Mesendoderm (in vitro differentiated cells): ENCODE measurements at regions not wholly inside any gene's neighbourhood (a gene's known extent, or its start where the extent isn't known, plus 50 kb on each side); places are given as distances from the start of the nearest gene placed in this dataset.

Experiments used
- DNase-seq: peaks from one replicate; pipeline ENCODE4 v3.0.0; 2013
- H2AK5ac ChIP-seq: 2 replicates; pipeline ENCODE4 v1.6.1; 2013; ENCODE audit warnings: low read length, inconsistent platforms
- H2BK120ac ChIP-seq: 2 replicates; pipeline ENCODE4 v1.6.1; 2013; ENCODE audit warnings: low read depth, mild to moderate bottlenecking, low read length, moderate library complexity, mixed read lengths
- H2BK15ac ChIP-seq: replicated peaks from 2 replicates; pipeline ENCODE4 v1.6.1; 2013; ENCODE audit warnings: low read depth, mild to moderate bottlenecking, moderate library complexity
- H2BK5ac ChIP-seq: 2 replicates; pipeline ENCODE4 v1.6.1; 2013; ENCODE audit warnings: low read length, inconsistent platforms
- H3K18ac ChIP-seq: 2 replicates; pipeline ENCODE4 v1.6.1; 2013; ENCODE audit warnings: mild to moderate bottlenecking, low read length, mixed read lengths
- H3K23ac ChIP-seq: one replicate; pipeline ENCODE4 v1.6.1; 2013; ENCODE audit warnings: low read length
- H3K27ac ChIP-seq: 2 replicates; pipeline ENCODE4 v1.5.1; 2013; ENCODE audit warnings: low read depth, mild to moderate bottlenecking, inconsistent platforms, low read length, moderate library complexity
- H3K27me3 ChIP-seq: 2 replicates; pipeline ENCODE4 v1.6.1; 2013; ENCODE audit warnings: low read length, control low read depth, mild to moderate bottlenecking, inconsistent platforms; ENCODE audit not compliant: insufficient read depth, poor library complexity
- H3K36me3 ChIP-seq: 2 replicates; pipeline ENCODE4 v1.6.1; 2013; ENCODE audit warnings: low read length, inconsistent platforms; ENCODE audit not compliant: control insufficient read depth, insufficient read depth
- H3K4ac ChIP-seq: one replicate; pipeline ENCODE4 v1.6.1; 2013; ENCODE audit warnings: low read depth, mild to moderate bottlenecking, low read length, moderate library complexity
- H3K4me1 ChIP-seq: 2 replicates; pipeline ENCODE4 v1.6.1; 2013; ENCODE audit warnings: low read depth, low read length, inconsistent platforms; ENCODE audit not compliant: control insufficient read depth
- H3K4me2 ChIP-seq: 2 replicates; pipeline ENCODE4 v1.6.1; 2013; ENCODE audit warnings: low read length
- H3K4me3 ChIP-seq: 2 replicates; pipeline ENCODE4 v1.5.1; 2013; ENCODE audit warnings: mild to moderate bottlenecking, low read length
- H3K56ac ChIP-seq: one replicate; pipeline ENCODE4 v1.6.1; 2013; ENCODE audit warnings: low read length
- H3K79me1 ChIP-seq: 2 replicates; pipeline ENCODE4 v1.6.1; 2013; ENCODE audit warnings: low read length, inconsistent platforms
- H3K79me2 ChIP-seq: 2 replicates; pipeline ENCODE4 v1.6.1; 2013; ENCODE audit warnings: mild to moderate bottlenecking, low read length; ENCODE audit not compliant: control insufficient read depth, insufficient read depth
- H3K9ac ChIP-seq: 2 replicates; pipeline ENCODE4 v1.6.1; 2013; ENCODE audit warnings: low read length, inconsistent platforms
- H4K5ac ChIP-seq: one replicate; pipeline ENCODE4 v1.6.1; 2013; ENCODE audit warnings: low read length
- H4K8ac ChIP-seq: one replicate; pipeline ENCODE4 v1.6.1; 2013; ENCODE audit warnings: low read depth, mild to moderate bottlenecking, control low read depth, low read length, moderate library complexity
- WGBS: extraction: QIAGEN DNeasy Blood & Tissue Kit; methylation state at CpG from one replicate; pipeline ENCODE4 v1.1.7; 2013; ENCODE audit warnings: low lambda C conversion rate, missing lambda C conversion rate; ENCODE audit not compliant: insufficient coverage; ENCODE audit errors: extremely low coverage; 5-methylcytosine and 5-hydroxymethylcytosine counted together

DNA sequence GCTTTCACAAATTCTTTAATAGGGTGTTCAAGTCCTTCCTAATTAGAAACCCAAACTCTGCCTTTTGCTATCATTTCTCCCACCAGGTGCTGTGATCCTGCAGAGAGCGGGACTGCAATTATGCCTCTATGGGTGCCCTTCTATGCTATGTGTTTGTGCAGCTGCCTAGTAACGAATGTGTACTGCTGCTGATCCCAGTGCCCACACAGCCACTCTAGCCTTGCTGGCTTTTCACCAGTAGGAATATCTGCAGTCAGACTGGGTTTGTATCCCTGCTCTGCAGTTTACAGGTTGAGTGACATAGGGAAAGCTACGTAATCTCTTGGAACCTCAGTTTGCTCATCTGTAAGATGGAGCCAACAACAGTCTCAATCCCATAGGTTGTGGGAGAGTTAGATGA lies 179.6 kb upstream of the IRX3 start:
- no CpG with 5 or more reads among the region's 3 CpGs for WGBS
- H2BK15ac ChIP-seq: no peak overlapping the region
- no peak overlapping the region for H3K4me3 ChIP-seq
- H2AK5ac ChIP-seq: no peak overlapping the region
- no peak overlapping the region for H2BK120ac ChIP-seq
- H3K27ac ChIP-seq: no peak overlapping the region
- no peaks in the 10 kb centered on the region for H3K4me1 ChIP-seq
- H3K18ac ChIP-seq: no peak overlapping the region
- H4K5ac ChIP-seq: no peak overlapping the region
- H3K4me2 ChIP-seq: no peak overlapping the region
- no peak overlapping the region for H3K56ac ChIP-seq
- no peaks in the 10 kb centered on the region for H3K36me3 ChIP-seq
- H4K8ac ChIP-seq: no peak overlapping the region
- H3K27me3 ChIP-seq: no peaks in the 10 kb centered on the region
- no peak for DNase-seq
- no peaks in the 10 kb centered on the region for H3K79me2 ChIP-seq
- H3K23ac ChIP-seq: no peak overlapping the region
- no peak overlapping the region for H3K9ac ChIP-seq
- H3K4ac ChIP-seq: no peak overlapping the region
- no peak overlapping the region for H2BK5ac ChIP-seq
- H3K79me1 ChIP-seq: no peaks in the 10 kb centered on the region

DNA sequence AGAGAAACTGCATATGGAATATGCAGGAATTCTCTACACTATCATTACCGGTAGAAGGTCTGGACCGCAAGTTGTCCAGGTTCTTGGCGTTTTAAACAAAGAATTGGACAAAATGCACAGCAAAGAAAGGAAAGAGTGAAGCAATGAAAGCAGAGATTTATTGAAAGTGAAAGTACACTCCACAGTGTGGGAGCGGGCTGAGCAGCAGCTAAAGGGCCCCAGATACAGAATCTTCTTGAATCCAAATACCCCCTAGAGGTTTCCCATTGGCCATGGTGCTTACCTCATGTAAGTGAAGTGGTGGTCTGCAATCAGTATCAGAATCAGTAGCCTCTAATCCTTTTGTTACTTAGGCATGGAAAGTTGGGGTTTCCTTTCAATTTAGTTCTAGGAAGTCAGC lies 178.5 kb upstream of the IRX3 start:
- H2BK120ac ChIP-seq: no peak overlapping the region
- H3K4me1 ChIP-seq: no peaks in the 10 kb centered on the region
- H4K8ac ChIP-seq: no peak overlapping the region
- no peaks in the 10 kb centered on the region for H3K79me2 ChIP-seq
- no peak overlapping the region for H3K4me2 ChIP-seq
- no peak for DNase-seq
- no peak overlapping the region for H3K4ac ChIP-seq
- H3K79me1 ChIP-seq: no peaks in the 10 kb centered on the region
- no peak overlapping the region for H3K27ac ChIP-seq
- no peak overlapping the region for H4K5ac ChIP-seq
- H2BK5ac ChIP-seq: no peak overlapping the region
- H2BK15ac ChIP-seq: no peak overlapping the region
- no peak overlapping the region for H3K18ac ChIP-seq
- no peak overlapping the region for H3K56ac ChIP-seq
- no peak overlapping the region for H3K23ac ChIP-seq
- H3K27me3 ChIP-seq: no peaks in the 10 kb centered on the region
- H3K4me3 ChIP-seq: no peak overlapping the region
- WGBS: no CpG with 5 or more reads among the region's 4 CpGs
- no peak overlapping the region for H2AK5ac ChIP-seq
- no peak overlapping the region for H3K9ac ChIP-seq
- no peaks in the 10 kb centered on the region for H3K36me3 ChIP-seq

DNA sequence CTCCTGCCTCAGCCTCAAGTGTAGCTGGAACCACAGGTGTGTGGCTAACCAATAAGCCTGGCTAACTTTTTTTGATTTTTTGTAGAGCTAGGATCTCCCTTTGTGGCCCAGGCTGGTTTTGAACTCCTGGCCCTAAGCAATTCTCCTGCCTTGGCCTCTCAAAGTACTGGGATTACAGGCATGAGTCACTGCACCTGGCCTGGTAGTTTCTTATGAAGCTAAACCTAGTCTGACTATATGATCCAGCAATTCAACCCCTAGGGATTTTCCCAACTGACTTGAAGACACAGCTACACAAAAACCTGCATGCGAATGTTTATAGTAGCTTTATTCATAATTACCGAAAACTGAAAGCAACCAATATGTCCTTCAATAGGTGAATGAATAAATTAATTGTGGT lies 176.2 kb upstream of the IRX3 start:
- no peaks in the 10 kb centered on the region for H3K4me1 ChIP-seq
- no peak overlapping the region for H2BK120ac ChIP-seq
- no peak overlapping the region for H3K9ac ChIP-seq
- no peak overlapping the region for H2BK5ac ChIP-seq
- H2BK15ac ChIP-seq: no peak overlapping the region
- DNase-seq: no peak
- H3K4me3 ChIP-seq: no peak overlapping the region
- H3K27ac ChIP-seq: no peak overlapping the region
- H3K79me1 ChIP-seq: no peaks in the 10 kb centered on the region
- H3K79me2 ChIP-seq: no peaks in the 10 kb centered on the region
- H3K23ac ChIP-seq: no peak overlapping the region
- no peak overlapping the region for H2AK5ac ChIP-seq
- H3K56ac ChIP-seq: no peak overlapping the region
- H3K4me2 ChIP-seq: no peak overlapping the region
- no CpG with 5 or more reads among the region's 2 CpGs for WGBS
- no peaks in the 10 kb centered on the region for H3K36me3 ChIP-seq
- H4K5ac ChIP-seq: no peak overlapping the region
- no peak overlapping the region for H3K18ac ChIP-seq
- H4K8ac ChIP-seq: no peak overlapping the region
- H3K27me3 ChIP-seq: no peaks in the 10 kb centered on the region
- no peak overlapping the region for H3K4ac ChIP-seq

DNA sequence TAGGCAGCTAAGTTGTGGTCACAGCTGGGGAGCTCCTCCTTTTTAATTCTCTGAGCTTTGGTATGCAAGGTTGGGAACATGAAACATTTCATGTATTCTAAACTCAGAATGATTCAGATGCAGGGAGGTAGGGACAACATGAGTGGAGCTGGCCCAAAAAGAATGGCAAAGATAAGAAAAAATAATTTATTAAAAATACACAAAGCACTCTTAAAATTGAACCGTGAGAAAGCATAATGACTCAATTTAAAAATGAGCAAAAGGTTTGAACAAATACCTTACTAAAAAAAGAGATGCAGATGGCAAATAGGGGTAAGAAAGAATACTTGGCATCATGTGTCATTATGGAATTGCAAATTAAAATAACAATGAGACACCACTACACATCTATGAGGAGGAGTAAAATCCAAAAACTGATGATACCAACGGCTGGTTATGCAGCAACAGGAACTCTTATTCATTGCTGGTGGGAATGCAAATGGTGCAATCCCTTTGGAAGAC lies 175.6 kb upstream of the IRX3 start:
- no peak overlapping the region for H3K9ac ChIP-seq
- H2AK5ac ChIP-seq: no peak overlapping the region
- no peak overlapping the region for H3K4me3 ChIP-seq
- H3K27me3 ChIP-seq: no peaks in the 10 kb centered on the region
- H3K18ac ChIP-seq: no peak overlapping the region
- H3K23ac ChIP-seq: no peak overlapping the region
- H4K5ac ChIP-seq: no peak overlapping the region
- no peak overlapping the region for H3K4ac ChIP-seq
- no peak overlapping the region for H2BK5ac ChIP-seq
- H3K56ac ChIP-seq: no peak overlapping the region
- WGBS: no CpG with 5 or more reads among the region's 2 CpGs
- no peaks in the 10 kb centered on the region for H3K36me3 ChIP-seq
- no peak overlapping the region for H4K8ac ChIP-seq
- H3K79me2 ChIP-seq: no peaks in the 10 kb centered on the region
- no peaks in the 10 kb centered on the region for H3K4me1 ChIP-seq
- H3K27ac ChIP-seq: no peak overlapping the region
- no peak overlapping the region for H2BK120ac ChIP-seq
- no peak for DNase-seq
- no peaks in the 10 kb centered on the region for H3K79me1 ChIP-seq
- H3K4me2 ChIP-seq: no peak overlapping the region
- no peak overlapping the region for H2BK15ac ChIP-seq

DNA sequence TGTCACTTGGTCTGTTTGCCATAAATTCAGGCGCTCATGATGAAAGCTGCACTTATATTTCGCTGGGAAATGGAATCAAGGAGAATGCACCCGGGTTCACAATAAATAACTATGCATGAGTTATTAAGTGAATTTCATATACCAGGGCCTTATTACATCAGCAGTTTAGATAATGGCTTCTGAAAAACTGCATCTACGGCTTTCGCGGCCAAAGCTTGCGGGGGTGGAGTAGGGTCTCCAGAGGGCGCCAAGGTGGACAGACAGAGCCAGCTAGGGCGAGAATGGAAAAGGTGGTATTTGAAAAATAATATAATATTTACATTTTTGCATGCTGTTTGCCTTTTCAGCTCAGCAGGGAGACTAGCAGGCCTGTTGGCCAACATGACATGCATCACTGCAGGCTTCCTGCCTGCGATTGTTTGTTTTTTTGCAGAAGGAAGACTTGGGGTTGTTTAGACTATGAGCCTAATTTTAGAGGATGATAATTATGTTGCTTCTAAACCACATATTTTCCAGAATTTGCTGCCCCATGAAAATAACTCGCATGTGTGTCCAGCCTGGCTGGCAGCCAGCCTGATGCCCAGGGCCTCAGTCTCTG lies 173.8 kb upstream of the IRX3 start:
- Histone ChIP-seq H3K36me3 (no peaks in the 10 kb centered on the region), H2BK120ac (no peak overlapping the region), H3K4me3 (no peak overlapping the region), H3K27me3 (no peaks in the 10 kb centered on the region), H3K4me1 (no peaks in the 10 kb centered on the region), H3K79me2 (no peaks in the 10 kb centered on the region), H4K8ac (no peak overlapping the region), H2BK15ac (no peak overlapping the region), H4K5ac (no peak overlapping the region), H2BK5ac (no peak overlapping the region), H3K18ac (peak overlapping the region; percentile 73), H3K4me2 (no peak overlapping the region), H3K79me1 (no peaks in the 10 kb centered on the region), H3K4ac (no peak overlapping the region), H3K23ac (no peak overlapping the region), H3K9ac (no peak overlapping the region), H3K27ac (no peak overlapping the region), H2AK5ac (no peak overlapping the region), H3K56ac (no peak overlapping the region)
- DNase-seq: no peak
- WGBS: no CpG with 5 or more reads among the region's 11 CpGs
